Kidney (tissue), 13 donors: ENCODE measurements at regions not wholly inside any gene's neighbourhood (a gene's known extent, or its start where the extent isn't known, plus 50 kb on each side); places are given as distances from the start of the nearest gene placed in this dataset.

Experiments
- DNase-seq, 5 donors: peaks; one replicate each; pipeline ENCODE4 v3.0.0-alpha.2; 2013 to 2020
- FAIRE-seq: peaks from 2 replicates; lab custom pipeline; 2012; peaks lifted over from hg19 to GRCh38; lab: Jason Lieb, UNC
- H3K27ac ChIP-seq, 2 donors: one replicate each; pipeline ENCODE4 v1.7.0; 2013; ENCODE audit warnings: low read depth in 2 of 2, low read length in 2 of 2, inconsistent platforms in 1 of 2
- H3K27me3 ChIP-seq: one replicate; pipeline ENCODE4 v1.7.1; 2013; ENCODE audit warnings: low read length, inconsistent platforms; ENCODE audit not compliant: control insufficient read depth, insufficient read depth
- H3K36me3 ChIP-seq, 3 donors: one replicate each; pipeline versions ENCODE4 v1.7.0 to v1.7.1; 2013; ENCODE audit warnings: low read length in 3 of 3, control low read depth in 1 of 3, inconsistent platforms in 1 of 3; ENCODE audit not compliant: insufficient read depth in 3 of 3, control insufficient read depth in 2 of 3
- H3K4me1 ChIP-seq, 3 donors: one replicate each; pipeline versions ENCODE4 v1.7.0 to v1.7.1; 2013; ENCODE audit warnings: low read length in 3 of 3, inconsistent platforms in 1 of 3, low read depth in 1 of 3; ENCODE audit not compliant: control insufficient read depth in 2 of 3, insufficient read depth in 2 of 3
- H3K4me3 ChIP-seq, 3 donors: one replicate each; pipeline versions ENCODE4 v1.7.0 to v1.8.1; 2013; ENCODE audit warnings: low read length in 3 of 3, control low read depth in 1 of 3, inconsistent platforms in 1 of 3
- H3K9ac ChIP-seq, 3 donors: one replicate each; pipeline versions ENCODE4 v1.7.0 to v1.7.1; 2013; ENCODE audit warnings: low read length in 3 of 3, control low read depth in 1 of 3, inconsistent platforms in 1 of 3
- H3K9me3 ChIP-seq, 3 donors: one replicate each; pipeline versions ENCODE4 v1.7.0 to v1.7.1; 2013; ENCODE audit warnings: low read length in 3 of 3, control low read depth in 1 of 3, inconsistent platforms in 1 of 3; ENCODE audit not compliant: control insufficient read depth in 2 of 3, insufficient read depth in 1 of 3
- CTCF ChIP-seq: IDR thresholded peaks from 3 replicates; pipeline ENCODE4 v1.5.1; 2012; ENCODE audit warnings: mild to moderate bottlenecking, moderate library complexity, borderline replicate concordance; ENCODE audit not compliant: insufficient read depth; ENCODE audit errors: extremely low read depth
- intact Hi-C: fragments of 100-400 bp; cut with DNase I; formaldehyde crosslinking; loops from one replicate; pipeline ENCODE4 v1.11.1; 2022
- donor health status: control.
- donor health status: control.
- donor health status: control.
- donor health status: control.
- donor health status: control.
- donor health status: DM: yes; HTN: yes; CAD: no.
- donor health status: Normal renal cell carcinoma (clear cell type).

GRCh38 chr14:40292664-40293063, 860.4 kb upstream of the FBXO33 start:
- H3K4me3 ChIP-seq = no peak overlapping the region
- no peaks in the 10 kb centered on the region for H3K27me3 ChIP-seq
- intact Hi-C loops = no loop called here
- TF ChIP-seq CTCF = no peak
- H3K36me3 ChIP-seq = no peaks in the 10 kb centered on the region
- H3K9me3 ChIP-seq = peaks cover 0 to 3% (median 0%) of the 10 kb centered on the region in 3 donors
- FAIRE-seq (no peak), DNase-seq (no peak)
- H3K4me1 ChIP-seq = no peaks in the 10 kb centered on the region
- H3K9ac ChIP-seq = no peak overlapping the region
- no peak overlapping the region for H3K27ac ChIP-seq

GRCh38 chr14:40282196-40282595, 850.0 kb upstream of the FBXO33 start:
- Histone ChIP-seq H3K4me1 (no peaks in the 10 kb centered on the region), H3K9ac (no peak overlapping the region), H3K9me3 (peaks cover 0 to 6% (median 0%) of the 10 kb centered on the region in 3 donors), H3K4me3 (no peak overlapping the region), H3K27ac (no peak overlapping the region), H3K27me3 (no peaks in the 10 kb centered on the region), H3K36me3 (no peaks in the 10 kb centered on the region)
- DNase-seq (no peak), FAIRE-seq (no peak)
- no peak for TF ChIP-seq CTCF
- intact Hi-C loops = no loop called here

GRCh38 chr14:40280652-40281051, 848.4 kb upstream of the FBXO33 start:
- no peaks in the 10 kb centered on the region for H3K4me1 ChIP-seq
- no peak overlapping the region for H3K9ac ChIP-seq
- H3K4me3 ChIP-seq = no peak overlapping the region
- H3K36me3 ChIP-seq = no peaks in the 10 kb centered on the region
- no peaks in the 10 kb centered on the region for H3K9me3 ChIP-seq
- DNase-seq = no peak
- no peak overlapping the region for H3K27ac ChIP-seq
- intact Hi-C loops = no loop called here
- TF ChIP-seq CTCF = no peak
- H3K27me3 ChIP-seq = no peaks in the 10 kb centered on the region
- FAIRE-seq = no peak

GRCh38 chr14:40273417-40273816, 841.2 kb upstream of the FBXO33 start:
- Histone ChIP-seq H3K4me3 (no peak overlapping the region), H3K9ac (no peak overlapping the region), H3K9me3 (no peaks in the 10 kb centered on the region), H3K27me3 (no peaks in the 10 kb centered on the region), H3K27ac (no peak overlapping the region), H3K36me3 (no peaks in the 10 kb centered on the region), H3K4me1 (no peaks in the 10 kb centered on the region)
- intact Hi-C loops = no loop called here
- TF ChIP-seq CTCF = no peak
- DNase-seq = no peak
- no peak for FAIRE-seq
